ENCODE measurements at regions not wholly inside any gene's neighbourhood (a gene's known extent, or its start where the extent isn't known, plus 50 kb on each side); places are given as distances from the start of the nearest gene placed in this dataset.

- no peak for TF ChIP-seq POLR2AphosphoS5 (IDR thresholded peaks at IDR 0.05; ENCODE audit: low read depth, low read length)
- no peak for TF ChIP-seq POLR2A (IDR thresholded peaks at IDR 0.05; ENCODE audit: low read depth, low read length)
- TF ChIP-seq TAF1 (IDR thresholded peaks at IDR 0.05; ENCODE audit: low read depth, low read length), result no peak
- no peak for TF ChIP-seq SPI1 (IDR thresholded peaks at IDR 0.05; ENCODE audit: low read depth, low read length)
- TF ChIP-seq POU2F2 (IDR thresholded peaks at IDR 0.05; ENCODE audit: low read depth, low read length), result no peak
These were observed 644.3 kb downstream of the CBLN2 start for GRCh38 chr18:71899707-71900472.

Data from GM12891 (cell line).